KMS-11 (cell line): ENCODE measurements at regions not wholly inside any gene's neighbourhood (a gene's known extent, or its start where the extent isn't known, plus 50 kb on each side); places are given as distances from the start of the nearest gene placed in this dataset.

Experiments used
- H2AFZ ChIP-seq: fragments of 200-600 bp; sonication (generic); 2 replicates; pipeline ENCODE4 v1.6.1; 2016; ENCODE audit warnings: antibody characterized with exemption, mixed run types, low read depth
- H3K27ac ChIP-seq: fragments of 200-600 bp; sonication (generic); 2 replicates; pipeline ENCODE4 v1.6.1; 2016; ENCODE audit warnings: mild to moderate bottlenecking, mixed run types
- H3K27me3 ChIP-seq: fragments of 200-600 bp; sonication (generic); 2 replicates; pipeline ENCODE4 v1.6.1; 2017; ENCODE audit warnings: mild to moderate bottlenecking, low read depth, mixed run types, moderate library complexity; ENCODE audit not compliant: insufficient read depth
- H3K36me3 ChIP-seq: fragments of 200-600 bp; sonication (generic); 2 replicates; pipeline ENCODE4 v1.6.1; 2017; ENCODE audit warnings: mild to moderate bottlenecking, mixed run types; ENCODE audit not compliant: insufficient read depth
- H3K4me1 ChIP-seq: fragments of 200-600 bp; sonication (generic); 2 replicates; pipeline ENCODE4 v1.6.1; 2016; ENCODE audit warnings: mild to moderate bottlenecking, low read depth, mixed run types; ENCODE audit not compliant: poor library complexity, severe bottlenecking
- H3K4me2 ChIP-seq: fragments of 200-600 bp; sonication (generic); 2 replicates; pipeline ENCODE4 v1.7.0; 2016; ENCODE audit warnings: mild to moderate bottlenecking, mixed run types
- H3K4me3 ChIP-seq: fragments of 200-600 bp; sonication (generic); IDR thresholded peaks from 2 replicates; pipeline ENCODE4 v1.6.1; 2017; ENCODE audit warnings: low read depth, low read length, mixed read lengths; ENCODE audit not compliant: insufficient read depth
- H3K79me2 ChIP-seq: fragments of 200-600 bp; sonication (generic); 2 replicates; pipeline ENCODE4 v1.6.1; 2016; ENCODE audit warnings: low read depth, mixed run types; ENCODE audit not compliant: insufficient read depth
- H3K9ac ChIP-seq: fragments of 200-600 bp; sonication (generic); 2 replicates; pipeline ENCODE4 v1.6.1; 2016; ENCODE audit warnings: mild to moderate bottlenecking, mixed run types
- H4K20me1 ChIP-seq: fragments of 200-600 bp; sonication (generic); 2 replicates; pipeline ENCODE4 v1.6.1; 2016; ENCODE audit warnings: mild to moderate bottlenecking, mixed run types; ENCODE audit not compliant: insufficient read depth
- CTCF ChIP-seq: fragments of 200-600 bp; sonication (generic); conservative IDR thresholded peaks from 2 replicates; pipeline ENCODE4 v1.6.1; 2017; ENCODE audit warnings: low read depth, mild to moderate bottlenecking, antibody characterized with exemption, low read length, moderate library complexity, mixed read lengths

- H3K36me3 ChIP-seq: no peaks in the 10 kb centered on the region
- no peak overlapping the region for H2AFZ ChIP-seq
- no peak overlapping the region for H3K4me3 ChIP-seq
- no peaks in the 10 kb centered on the region for H3K79me2 ChIP-seq
- no peak overlapping the region for H3K9ac ChIP-seq
- H3K4me2 ChIP-seq: no peak overlapping the region
- no peaks in the 10 kb centered on the region for H4K20me1 ChIP-seq
- no peaks in the 10 kb centered on the region for H3K27me3 ChIP-seq
- H3K4me1 ChIP-seq: no peaks in the 10 kb centered on the region
- no peak for TF ChIP-seq CTCF
- H3K27ac ChIP-seq: no peak overlapping the region
Measured at GRCh38 chrX:793216-793770, 162.7 kb downstream of the SHOX start.

- no peak for TF ChIP-seq CTCF
- no peaks in the 10 kb centered on the region for H3K27me3 ChIP-seq
- H3K79me2 ChIP-seq: no peaks in the 10 kb centered on the region
- H2AFZ ChIP-seq: no peak overlapping the region
- no peaks in the 10 kb centered on the region for H3K4me1 ChIP-seq
- H3K4me3 ChIP-seq: no peak overlapping the region
- H3K4me2 ChIP-seq: no peak overlapping the region
- H4K20me1 ChIP-seq: no peaks in the 10 kb centered on the region
- no peak overlapping the region for H3K9ac ChIP-seq
- H3K36me3 ChIP-seq: no peaks in the 10 kb centered on the region
- no peak overlapping the region for H3K27ac ChIP-seq
Measured at GRCh38 chrX:791479-792034, 161.0 kb downstream of the SHOX start.

GRCh38 chrX:790783-791360, 160.3 kb downstream of the SHOX start:
- H3K27ac ChIP-seq: no peak overlapping the region
- no peak overlapping the region for H3K4me2 ChIP-seq
- H3K9ac ChIP-seq: no peak overlapping the region
- no peak overlapping the region for H3K4me3 ChIP-seq
- TF ChIP-seq CTCF: no peak
- no peaks in the 10 kb centered on the region for H3K36me3 ChIP-seq
- H3K79me2 ChIP-seq: no peaks in the 10 kb centered on the region
- no peaks in the 10 kb centered on the region for H3K4me1 ChIP-seq
- H4K20me1 ChIP-seq: no peaks in the 10 kb centered on the region
- H2AFZ ChIP-seq: no peak overlapping the region
- no peaks in the 10 kb centered on the region for H3K27me3 ChIP-seq

GRCh38 chrX:790041-790506, 159.5 kb downstream of the SHOX start:
- Histone ChIP-seq H3K36me3 (no peaks in the 10 kb centered on the region), H3K4me2 (no peak overlapping the region), H3K27me3 (no peaks in the 10 kb centered on the region), H4K20me1 (no peaks in the 10 kb centered on the region), H3K27ac (no peak overlapping the region), H2AFZ (no peak overlapping the region), H3K4me1 (no peaks in the 10 kb centered on the region), H3K4me3 (no peak overlapping the region), H3K9ac (no peak overlapping the region), H3K79me2 (no peaks in the 10 kb centered on the region)
- no peak for TF ChIP-seq CTCF
